BLaER1 (cell line): ENCODE measurements at regions not wholly inside any gene's neighbourhood (a gene's known extent, or its start where the extent isn't known, plus 50 kb on each side); places are given as distances from the start of the nearest gene placed in this dataset.
"Not testable (repeated sequence)": the region's sequence is repeated elsewhere in the genome, so short reads cannot be mapped to it uniquely, and the experiment has no call there.

Source experiments
- H3K27ac ChIP-seq: shearing (Covaris generic); formaldehyde crosslinking; 2 replicates; pipeline ENCODE4 v1.8.1; 2022
- H3K27me3 ChIP-seq: shearing (Covaris generic); formaldehyde crosslinking; 2 replicates; pipeline ENCODE4 v1.8.1; 2022
- H3K36me3 ChIP-seq: shearing (Covaris generic); formaldehyde crosslinking; 2 replicates; pipeline ENCODE4 v1.8.1; 2022
- H3K4me1 ChIP-seq: shearing (Covaris generic); formaldehyde crosslinking; 2 replicates; pipeline ENCODE4 v1.8.1; 2022
- H3K4me2 ChIP-seq: shearing (Covaris generic); formaldehyde crosslinking; 2 replicates; pipeline ENCODE4 v1.8.1; 2022
- H3K4me3 ChIP-seq: shearing (Covaris generic); formaldehyde crosslinking; 2 replicates; pipeline ENCODE4 v1.8.1; 2022
- H3K9ac ChIP-seq: shearing (Covaris generic); formaldehyde crosslinking; 2 replicates; pipeline ENCODE4 v1.8.1; 2022
- H3K9me3 ChIP-seq: shearing (Covaris generic); formaldehyde crosslinking; 2 replicates; pipeline ENCODE4 v1.8.1; 2022
- H4K20me1 ChIP-seq: shearing (Covaris generic); formaldehyde crosslinking; 2 replicates; pipeline ENCODE4 v1.8.1; 2022
- Cebpa-rat ChIP-seq: shearing (Covaris generic); IDR thresholded peaks from 2 replicates; pipeline ENCODE4 v1.8.1; 2022

- Histone ChIP-seq H3K9me3 (no peaks in the 10 kb centered on the region), H3K36me3 (no peaks in the 10 kb centered on the region), H3K27ac (no peak overlapping the region), H4K20me1 (no peaks in the 10 kb centered on the region), H3K4me3 (no peak overlapping the region), H3K27me3 (no peaks in the 10 kb centered on the region), H3K9ac (no peak overlapping the region), H3K4me1 (no peaks in the 10 kb centered on the region), H3K4me2 (no peak overlapping the region)
- no peak for TF ChIP-seq Cebpa-rat
Observed at GRCh38 chr1:182305861-182306260, 85.7 kb downstream of the GLUL start.

GRCh38 chr1:182304627-182305026 is 87.0 kb downstream of the GLUL start:
- Histone ChIP-seq H3K36me3 (no peaks in the 10 kb centered on the region), H3K9me3 (no peaks in the 10 kb centered on the region), H3K9ac (no peak overlapping the region), H3K27me3 (no peaks in the 10 kb centered on the region), H3K4me1 (peaks cover 5% of the 10 kb centered on the region; the same call in 1 of the 2 replicates), H3K4me3 (no peak overlapping the region), H3K4me2 (no peak overlapping the region), H4K20me1 (no peaks in the 10 kb centered on the region), H3K27ac (no peak overlapping the region)
- TF ChIP-seq Cebpa-rat = no peak

GRCh38 chr1:182304218-182304617 is 87.4 kb downstream of the GLUL start:
- Histone ChIP-seq H3K9ac (no peak overlapping the region), H3K4me1 (peaks cover 5% of the 10 kb centered on the region; the same call in 1 of the 2 replicates), H3K27me3 (no peaks in the 10 kb centered on the region), H3K27ac (no peak overlapping the region), H3K36me3 (no peaks in the 10 kb centered on the region), H3K4me3 (no peak overlapping the region), H3K9me3 (no peaks in the 10 kb centered on the region), H3K4me2 (no peak overlapping the region), H4K20me1 (no peaks in the 10 kb centered on the region)
- no peak for TF ChIP-seq Cebpa-rat

- H3K36me3 ChIP-seq = no peaks in the 10 kb centered on the region
- no peaks in the 10 kb centered on the region for H3K9me3 ChIP-seq
- TF ChIP-seq Cebpa-rat = no peak
- H3K4me3 ChIP-seq = no peak overlapping the region
- no peak overlapping the region for H3K27ac ChIP-seq
- no peak overlapping the region for H3K9ac ChIP-seq
- H4K20me1 ChIP-seq = no peaks in the 10 kb centered on the region
- no peaks in the 10 kb centered on the region for H3K27me3 ChIP-seq
- no peak overlapping the region for H3K4me2 ChIP-seq
- H3K4me1 ChIP-seq = peaks cover 5% of the 10 kb centered on the region; the same call in 1 of the 2 replicates
Observed at GRCh38 chr1:182303778-182304177, 87.8 kb downstream of the GLUL start.

- no peaks in the 10 kb centered on the region for H3K36me3 ChIP-seq
- no peak for TF ChIP-seq Cebpa-rat
- H3K27ac ChIP-seq = no peak overlapping the region
- H3K4me2 ChIP-seq = no peak overlapping the region
- no peaks in the 10 kb centered on the region for H4K20me1 ChIP-seq
- H3K4me3 ChIP-seq = no peak overlapping the region
- H3K27me3 ChIP-seq = no peaks in the 10 kb centered on the region
- H3K9ac ChIP-seq = no peak overlapping the region
- peaks cover 5% of the 10 kb centered on the region; the same call in 1 of the 2 replicates for H3K4me1 ChIP-seq
- H3K9me3 ChIP-seq = no peaks in the 10 kb centered on the region
Observed at GRCh38 chr1:182301467-182302198, 90.0 kb downstream of the GLUL start.

GRCh38 chr1:182301026-182301436 is 90.6 kb downstream of the GLUL start:
- no peak for TF ChIP-seq Cebpa-rat
- Histone ChIP-seq H3K4me1 (peaks cover 5% of the 10 kb centered on the region; the same call in 1 of the 2 replicates), H3K27ac (no peak overlapping the region), H3K9ac (no peak overlapping the region), H4K20me1 (no peaks in the 10 kb centered on the region), H3K9me3 (no peaks in the 10 kb centered on the region), H3K4me3 (no peak overlapping the region), H3K27me3 (no peaks in the 10 kb centered on the region), H3K36me3 (no peaks in the 10 kb centered on the region), H3K4me2 (no peak overlapping the region)

GRCh38 chr1:182299728-182300616 is 91.6 kb downstream of the GLUL start:
- Histone ChIP-seq H4K20me1 (no peaks in the 10 kb centered on the region), H3K27ac (no peak overlapping the region), H3K4me1 (peaks cover 5% of the 10 kb centered on the region; the same call in 1 of the 2 replicates), H3K9ac (no peak overlapping the region), H3K27me3 (no peaks in the 10 kb centered on the region), H3K9me3 (no peaks in the 10 kb centered on the region), H3K4me2 (no peak overlapping the region), H3K4me3 (no peak overlapping the region), H3K36me3 (no peaks in the 10 kb centered on the region)
- TF ChIP-seq Cebpa-rat = peak; percentile 44; the same call in 1 of the 2 replicates

- H3K36me3 ChIP-seq, H3K9me3 ChIP-seq, H3K27ac ChIP-seq, H3K4me1 ChIP-seq, H4K20me1 ChIP-seq, H3K4me2 ChIP-seq, H3K4me3 ChIP-seq, H3K27me3 ChIP-seq, H3K9ac ChIP-seq: not testable (repeated sequence)
Observed at GRCh38 chr1:182299054-182299727, 92.4 kb downstream of the GLUL start.

GRCh38 chr1:182297335-182297734 is 94.3 kb downstream of the GLUL start:
- no peaks in the 10 kb centered on the region for H3K36me3 ChIP-seq
- no peak overlapping the region for H3K4me3 ChIP-seq
- no peaks in the 10 kb centered on the region for H3K9me3 ChIP-seq
- H3K4me2 ChIP-seq = no peak overlapping the region
- no peak overlapping the region for H3K27ac ChIP-seq
- no peak overlapping the region for H3K9ac ChIP-seq
- H3K27me3 ChIP-seq = no peaks in the 10 kb centered on the region
- TF ChIP-seq Cebpa-rat = no peak
- no peaks in the 10 kb centered on the region for H4K20me1 ChIP-seq
- peaks cover 5% of the 10 kb centered on the region; the same call in 1 of the 2 replicates for H3K4me1 ChIP-seq
